ENCODE measurements at regions not wholly inside any gene's neighbourhood (a gene's known extent, or its start where the extent isn't known, plus 50 kb on each side); places are given as distances from the start of the nearest gene placed in this dataset.
"Not testable (repeated sequence)": the region's sequence is repeated elsewhere in the genome, so short reads cannot be mapped to it uniquely, and the experiment has no call there.

GRCh38 chrX:128000033-128000432 is 52.2 kb downstream of the ACTRT1 start:
- DNase-seq (ENCODE audit: low read depth) = not testable (repeated sequence)

DNA sequence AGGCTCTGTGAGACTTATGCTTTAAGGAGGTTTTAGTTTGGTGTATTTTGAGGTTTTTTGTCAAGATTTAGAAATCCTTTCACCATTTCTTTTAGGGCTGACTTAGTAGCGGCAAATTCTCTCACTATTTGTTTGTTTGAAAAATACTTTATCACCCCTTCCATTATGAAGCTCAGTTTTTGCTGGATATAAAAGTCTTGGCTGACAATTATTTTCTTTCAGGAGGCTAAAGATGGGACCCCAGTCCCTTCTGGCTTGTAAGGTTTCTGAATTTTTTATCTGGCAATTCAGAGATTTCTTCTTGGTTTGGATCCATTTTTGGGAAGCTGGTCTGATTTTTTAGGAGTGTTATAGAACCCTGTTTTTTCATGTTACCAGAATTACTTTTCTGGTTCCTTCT is 88.5 kb downstream of the ACTRT1 start:
- DNase-seq (ENCODE audit: low read depth) = no peak

DNA sequence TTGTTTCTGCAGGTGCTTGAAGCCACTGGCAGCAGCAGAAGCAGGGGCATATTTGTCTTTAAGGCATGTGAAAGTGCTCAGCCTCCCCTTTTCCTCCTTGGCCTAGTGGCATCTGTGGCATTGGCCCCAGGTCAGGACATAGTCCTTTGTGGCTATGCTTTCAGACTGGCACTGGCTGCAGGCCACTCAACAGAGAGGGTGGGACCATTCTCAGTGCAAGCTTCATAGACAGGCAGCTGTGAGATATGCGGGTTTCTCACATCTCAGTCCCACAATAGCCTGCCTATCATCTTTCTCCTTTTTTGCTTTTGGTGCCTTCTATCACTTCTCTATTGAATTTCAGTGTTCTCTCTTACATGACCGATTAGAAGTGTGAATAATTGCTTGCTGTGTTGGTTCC is 104.8 kb downstream of the ACTRT1 start:
- DNase-seq (ENCODE audit: low read depth) = no peak

DNA sequence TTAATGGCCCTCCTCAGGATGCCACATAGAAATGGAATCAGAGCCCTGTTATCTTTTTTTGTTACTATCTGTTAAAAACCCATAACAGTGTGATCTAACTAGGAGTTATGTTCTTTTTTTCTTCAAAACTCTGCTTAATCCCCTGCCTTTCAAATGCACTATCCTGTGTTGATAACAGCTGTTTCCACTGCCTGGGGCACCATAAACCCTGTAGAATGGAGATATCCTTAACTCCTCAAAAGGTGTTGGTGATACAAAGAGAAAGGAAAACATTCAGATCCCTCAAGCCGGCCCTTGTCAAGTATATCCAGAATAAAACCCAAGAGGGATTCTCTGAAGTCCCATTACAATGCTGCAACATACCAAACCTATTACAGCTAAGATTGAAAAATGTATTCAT is 108.6 kb downstream of the ACTRT1 start:
- DNase-seq (ENCODE audit: low read depth) = no peak

- no peak for DNase-seq (ENCODE audit: low read depth)
Measured at GRCh38 chrX:127908384-127908783, 143.8 kb downstream of the ACTRT1 start.

DNA sequence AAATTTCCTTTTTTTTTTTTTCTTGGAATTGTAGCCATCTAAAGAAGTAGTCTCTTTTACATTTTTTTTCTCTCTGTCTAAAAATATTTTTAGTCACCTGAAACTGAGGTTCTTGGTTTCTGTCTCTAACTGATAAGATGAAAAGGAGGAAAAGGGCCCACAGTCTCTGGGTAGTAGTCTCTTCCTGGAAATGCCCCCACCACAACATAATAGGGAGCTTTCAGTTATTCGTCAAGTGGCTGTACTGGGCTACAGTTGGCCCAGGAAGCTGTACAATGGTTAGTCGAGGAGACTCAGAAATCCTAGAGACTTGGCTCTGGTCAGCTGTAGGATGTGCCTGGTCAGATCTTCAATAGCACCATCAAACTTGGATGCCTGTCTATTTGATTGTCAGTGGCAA is 163.4 kb downstream of the ACTRT1 start:
- DNase-seq (ENCODE audit: low read depth) = no peak

GRCh38 chrX:127884921-127885320 is 167.3 kb downstream of the ACTRT1 start:
- no peak for DNase-seq (ENCODE audit: low read depth)

DNA sequence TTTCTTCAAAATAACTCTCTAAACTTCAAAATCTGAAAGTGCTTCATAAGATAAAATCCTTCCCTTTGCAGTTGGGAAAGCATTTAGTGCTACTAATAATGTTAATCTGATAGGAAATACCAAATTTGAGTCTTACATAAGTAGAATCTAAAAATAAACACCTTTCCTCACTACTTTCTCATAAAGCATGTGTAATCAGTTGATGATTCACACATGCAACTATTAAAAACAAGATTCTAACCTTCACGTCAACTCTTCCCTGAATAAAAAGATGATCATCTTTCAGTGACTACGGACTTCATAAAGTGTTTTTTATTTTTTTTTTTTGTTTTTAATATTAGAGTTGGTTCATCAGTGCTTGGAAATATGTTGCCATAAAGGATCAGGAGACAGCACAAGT is 172.6 kb downstream of the ACTRT1 start:
- DNase-seq (ENCODE audit: low read depth) = peak; percentile 0

GRCh38 chrX:127877318-127877717 is 174.9 kb downstream of the ACTRT1 start:
- DNase-seq (ENCODE audit: low read depth) = no peak

DNA sequence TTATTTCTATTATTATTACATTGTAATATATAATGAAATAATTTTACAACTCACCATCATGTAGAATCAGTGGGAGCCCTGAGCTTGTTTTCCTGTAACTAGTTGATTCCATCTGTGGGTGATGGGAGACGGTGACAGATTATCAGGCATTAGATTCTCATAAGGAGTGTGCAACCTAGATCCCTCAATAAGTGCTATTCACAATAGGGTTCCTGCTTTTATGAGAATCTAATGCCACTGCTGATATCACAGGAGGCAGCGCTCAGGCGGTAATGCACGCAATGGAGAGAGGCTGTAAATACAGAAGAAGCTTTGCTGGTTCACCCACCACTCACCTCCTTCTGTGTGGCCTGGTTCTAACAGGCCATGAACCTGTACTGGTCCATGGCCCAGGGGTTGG is 178.6 kb downstream of the ACTRT1 start:
- DNase-seq (ENCODE audit: low read depth) = no peak

DNA sequence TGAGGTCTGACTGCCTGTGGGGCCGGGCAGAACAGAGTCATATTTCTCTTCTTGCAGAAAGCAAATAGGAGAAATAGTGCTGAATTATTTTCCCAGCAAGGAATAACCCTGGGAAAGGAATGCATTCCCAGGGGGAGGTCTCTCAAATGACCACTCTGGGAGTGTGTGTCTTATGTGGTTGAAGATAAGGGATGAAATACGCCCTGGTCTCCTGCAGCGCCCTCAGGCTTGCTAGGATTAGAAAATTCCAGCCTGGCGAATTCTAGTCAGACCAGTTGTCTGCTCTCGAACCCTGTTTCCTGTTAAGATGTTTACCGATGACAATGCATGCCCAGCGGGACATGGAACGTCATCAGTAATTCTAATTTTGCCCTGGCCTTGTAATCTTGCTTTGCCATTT is 185.3 kb downstream of the ACTRT1 start:
- DNase-seq (ENCODE audit: low read depth) = not testable (repeated sequence)

DNA sequence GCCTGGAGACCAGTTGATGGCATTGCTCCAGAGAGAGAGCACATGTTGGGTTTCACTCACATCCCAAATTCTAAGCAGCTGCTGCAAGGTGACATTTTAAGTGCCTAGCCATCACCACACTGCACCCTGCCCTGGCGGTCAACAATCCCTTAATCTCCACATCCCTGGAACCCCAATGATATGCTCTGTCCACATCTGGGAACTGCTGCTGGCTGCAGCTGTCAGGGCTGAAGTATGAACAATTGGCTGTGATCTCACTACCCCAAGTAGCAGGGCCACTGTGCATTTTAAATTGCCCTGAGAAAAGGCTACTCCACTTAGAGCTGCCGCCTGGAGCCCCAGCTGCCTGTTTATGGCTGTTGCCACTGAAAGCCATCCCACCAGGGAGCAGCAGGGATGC is 190.6 kb downstream of the ACTRT1 start:
- DNase-seq (ENCODE audit: low read depth) = no peak
